Thyroid gland (tissue), 4 donors: ENCODE measurements at regions not wholly inside any gene's neighbourhood (a gene's known extent, or its start where the extent isn't known, plus 50 kb on each side); places are given as distances from the start of the nearest gene placed in this dataset.

Source experiments
- DNase-seq, 2 donors: peaks; one replicate each; pipeline ENCODE4 v3.0.0-alpha.2; 2019
- H3K27ac ChIP-seq, 3 donors: fragments of 200-600 bp; sonication (generic); 1 replicate in 2 of 3; 2 replicates in 1 of 3; pipeline ENCODE4 v1.5.1; 2016 to 2019; ENCODE audit warnings: mild to moderate bottlenecking in 1 of 3, moderate library complexity in 1 of 3
- H3K27me3 ChIP-seq: fragments of 200-600 bp; sonication (generic); one replicate; pipeline ENCODE4 v1.5.1; 2019
- H3K36me3 ChIP-seq, 2 donors: fragments of 200-600 bp; sonication (generic); one replicate each; pipeline ENCODE4 v1.5.1; 2016 to 2019
- H3K4me1 ChIP-seq, 2 donors: fragments of 200-600 bp; sonication (generic); one replicate each; pipeline ENCODE4 v1.5.1; 2017 to 2019
- H3K4me3 ChIP-seq, 3 donors: fragments of 200-600 bp; sonication (generic); replicated peaks in 1 of 3; 1 replicate in 2 of 3; 2 replicates in 1 of 3; pipeline ENCODE4 v1.5.1; 2016; ENCODE audit warnings: mild to moderate bottlenecking in 1 of 3
- H3K9me3 ChIP-seq: fragments of 200-600 bp; sonication (generic); one replicate; pipeline ENCODE4 v1.5.1; 2017
- CTCF ChIP-seq, 6 experiments: fragments of 200-600 bp in 3 of 6; fragments of 450-650 bp in 3 of 6; sonication (generic) in 3 of 6; IDR thresholded peaks; one replicate each; pipeline ENCODE4 v1.5.1; 2016 to 2019; ENCODE audit warnings: antibody characterized with exemption in 6 of 6, mild to moderate bottlenecking in 2 of 6, inconsistent platforms in 1 of 6, moderate library complexity in 1 of 6
- POLR2A ChIP-seq, 2 donors: fragments of 450-650 bp; IDR thresholded peaks; one replicate each; pipeline ENCODE4 v1.6.1; 2017; ENCODE audit warnings: antibody characterized with exemption in 2 of 2, mild to moderate bottlenecking in 2 of 2, moderate library complexity in 1 of 2
- WGBS, 2 donors: methylation state at CpG; one replicate each; pipeline ENCODE4 v1.1.5; 2017; 5-methylcytosine and 5-hydroxymethylcytosine counted together
- intact Hi-C: fragments of 100-400 bp; cut with DNase I; formaldehyde crosslinking; loops from one replicate; pipeline ENCODE4 v1.15.1; 2023

GRCh38 chr5:101829255-101829654 is 466.8 kb downstream of the SLCO4C1 start:
- intact Hi-C loops = no loop called here
- TF ChIP-seq CTCF (IDR thresholded peaks at IDR 0.05) (no peak), POLR2A (IDR thresholded peaks at IDR 0.05) (no peak)
- 71 to 75% methylated on average over 4 of the region's 4 CpGs for WGBS, 2 donors

GRCh38 chr5:101811466-101811865 is 484.6 kb downstream of the SLCO4C1 start:
- intact Hi-C loops = no loop called here
- TF ChIP-seq POLR2A (IDR thresholded peaks at IDR 0.05) (no peak), CTCF (IDR thresholded peaks at IDR 0.05) (no peak)
- no peak for DNase-seq
- Histone ChIP-seq H3K36me3 (no peaks in the 10 kb centered on the region), H3K27ac (no peak overlapping the region), H3K9me3 (no peaks in the 10 kb centered on the region), H3K4me3 (no peak overlapping the region), H3K27me3 (no peaks in the 10 kb centered on the region), H3K4me1 (no peaks in the 10 kb centered on the region)

More at GRCh38 chr5:101829255-101829654, 466.8 kb downstream of the SLCO4C1 start:
- Histone ChIP-seq H3K4me3 (no peak overlapping the region), H3K9me3 (no peaks in the 10 kb centered on the region), H3K4me1 (no peaks in the 10 kb centered on the region), H3K27ac (no peak overlapping the region), H3K36me3 (no peaks in the 10 kb centered on the region), H3K27me3 (no peaks in the 10 kb centered on the region)
- no peak for DNase-seq

GRCh38 chr5:101806410-101806809 is 489.7 kb downstream of the SLCO4C1 start:
- H3K9me3 ChIP-seq = no peaks in the 10 kb centered on the region
- no peak overlapping the region for H3K4me3 ChIP-seq
- intact Hi-C loops = no loop called here
- H3K27me3 ChIP-seq = no peaks in the 10 kb centered on the region
- H3K36me3 ChIP-seq = no peaks in the 10 kb centered on the region
- no peak for DNase-seq
- WGBS, 2 donors = 89% methylated on average over 1 of the region's 2 CpGs; no CpG with 5 or more reads in 1 of the 2 donors
- no peaks in the 10 kb centered on the region for H3K4me1 ChIP-seq
- no peak overlapping the region for H3K27ac ChIP-seq
- TF ChIP-seq CTCF (IDR thresholded peaks at IDR 0.05) (no peak), POLR2A (IDR thresholded peaks at IDR 0.05) (no peak)

DNA sequence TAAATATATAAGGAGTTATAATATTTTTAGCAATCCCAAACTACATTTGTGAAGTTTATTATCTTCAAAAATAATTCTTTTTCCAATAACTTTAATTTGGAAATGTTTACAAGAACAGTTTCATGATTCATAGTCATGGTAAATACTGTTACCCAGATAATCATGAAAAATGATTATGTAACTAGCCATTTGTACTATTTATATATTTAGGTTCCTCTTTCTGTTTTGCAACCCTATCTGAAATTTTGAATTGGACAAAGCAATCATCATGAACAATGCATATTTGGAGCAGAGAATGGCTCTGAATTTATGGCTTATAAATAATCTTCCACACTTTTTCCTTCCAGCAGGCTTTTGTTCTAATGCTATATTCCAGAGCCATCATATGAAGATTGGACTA is 499.7 kb downstream of the SLCO4C1 start:
- Histone ChIP-seq H3K36me3 (no peaks in the 10 kb centered on the region), H3K27ac (no peak overlapping the region), H3K4me3 (no peak overlapping the region), H3K4me1 (no peaks in the 10 kb centered on the region), H3K9me3 (no peaks in the 10 kb centered on the region), H3K27me3 (no peaks in the 10 kb centered on the region)
- TF ChIP-seq CTCF (IDR thresholded peaks at IDR 0.05) = no peak
- no peak for TF ChIP-seq POLR2A (IDR thresholded peaks at IDR 0.05)
- intact Hi-C loops = no loop called here
- no peak for DNase-seq

- TF ChIP-seq POLR2A (IDR thresholded peaks at IDR 0.05) = no peak
- no peak for TF ChIP-seq CTCF (IDR thresholded peaks at IDR 0.05)
- H3K4me1 ChIP-seq = no peaks in the 10 kb centered on the region
- intact Hi-C loops = no loop called here
- H3K4me3 ChIP-seq = no peak overlapping the region
- H3K36me3 ChIP-seq = no peaks in the 10 kb centered on the region
- DNase-seq = no peak
- no peaks in the 10 kb centered on the region for H3K27me3 ChIP-seq
- 82 to 89% methylated on average over 4 of the region's 4 CpGs for WGBS, 2 donors
- no peaks in the 10 kb centered on the region for H3K9me3 ChIP-seq
- no peak overlapping the region for H3K27ac ChIP-seq
Measured at GRCh38 chr5:101788797-101789196, 507.3 kb downstream of the SLCO4C1 start.
